Endothelial cell of umbilical vein (primary cell): ENCODE measurements at regions not wholly inside any gene's neighbourhood (a gene's known extent, or its start where the extent isn't known, plus 50 kb on each side); places are given as distances from the start of the nearest gene placed in this dataset.

Experiments
- CTCF ChIP-seq, 2 donors: IDR thresholded peaks; 1 replicate in 1 of 2; 2 replicates in 1 of 2; pipeline ENCODE4 v1.5.1; 2011; ENCODE audit warnings: low read length in 2 of 2, mild to moderate bottlenecking in 2 of 2, moderate library complexity in 2 of 2, control low read depth in 1 of 2, inconsistent platforms in 1 of 2, low read depth in 1 of 2; ENCODE audit not compliant: insufficient read depth in 1 of 2; ENCODE audit errors: extremely low read depth in 1 of 2
- EZH2 ChIP-seq: IDR thresholded peaks from 2 replicates; pipeline ENCODE4 v1.6.1; 2012; ENCODE audit warnings: borderline replicate concordance, low read depth, mild to moderate bottlenecking, moderate library complexity, low read length, inconsistent platforms; ENCODE audit not compliant: severe bottlenecking
- MAX ChIP-seq: IDR thresholded peaks from 2 replicates; pipeline ENCODE4 v1.6.1; 2011; ENCODE audit not compliant: insufficient read depth, insufficient read length
- POLR2AphosphoS5 ChIP-seq: IDR thresholded peaks from 2 replicates; pipeline ENCODE4 v1.6.1; 2012; ENCODE audit warnings: low read depth, mild to moderate bottlenecking, control low read depth, low read length, moderate library complexity; ENCODE audit not compliant: insufficient read depth

- TF ChIP-seq MAX (no peak), CTCF (IDR thresholded peaks at IDR 0.05; ENCODE audit: extremely low read depth in 1 of 2, insufficient read depth in 1 of 2, low read depth in 1 of 2, low read length in 2 of 2) (no peak), EZH2 (no peak), POLR2AphosphoS5 (no peak)
Measured at GRCh38 chr15:47412802-47413201, 304.5 kb upstream of the SEMA6D start.
